ENCODE measurements at regions not wholly inside any gene's neighbourhood (a gene's known extent, or its start where the extent isn't known, plus 50 kb on each side); places are given as distances from the start of the nearest gene placed in this dataset.
"Not testable (repeated sequence)": the region's sequence is repeated elsewhere in the genome, so short reads cannot be mapped to it uniquely, and the experiment has no call there.

DNA sequence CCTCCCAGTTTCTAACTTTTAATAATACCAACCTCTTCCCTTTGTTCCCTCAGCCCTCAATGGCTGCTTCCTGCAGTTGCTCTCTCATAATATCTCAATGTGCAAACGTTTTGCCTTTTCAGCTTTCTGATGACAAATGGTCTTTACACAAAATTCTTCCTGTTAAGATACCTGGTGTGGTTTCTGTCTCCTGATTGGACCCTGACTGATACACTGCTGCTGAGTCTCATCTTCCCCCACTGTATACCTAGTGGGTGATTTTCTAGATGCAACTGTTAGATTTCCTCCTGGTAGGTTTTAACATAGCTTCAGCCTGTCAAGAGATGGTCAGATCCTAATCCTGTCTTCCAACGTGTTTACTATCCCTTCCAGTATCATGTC is 147.9 kb upstream of the TOP1 start:
- no peaks in the 10 kb centered on the region for H3K4me1 ChIP-seq

GRCh38 chr20:40882152-40882551 is 146.5 kb upstream of the TOP1 start:
- Histone ChIP-seq H3K27ac (no peak overlapping the region), H3K9me3 (peaks cover 0 to 12% of the 10 kb centered on the region in 2 donors), H3K4me3 (no peak overlapping the region), H3K4me1 (no peaks in the 10 kb centered on the region), H3K36me3 (no peaks in the 10 kb centered on the region), H3K27me3 (no peaks in the 10 kb centered on the region)
- no peak for TF ChIP-seq CTCF (IDR thresholded peaks at IDR 0.05)
- no peak for DNase-seq (ENCODE audit: low spot score)

More for the DNA sequence above, 147.9 kb upstream of the TOP1 start:
- TF ChIP-seq CTCF (IDR thresholded peaks at IDR 0.05) = no peak
- no peak overlapping the region for H3K27ac ChIP-seq
- no peak overlapping the region for H3K4me3 ChIP-seq
- DNase-seq (ENCODE audit: low spot score) = no peak
- no peaks in the 10 kb centered on the region for H3K27me3 ChIP-seq
- H3K9me3 ChIP-seq = peaks cover 0 to 12% of the 10 kb centered on the region in 2 donors
- no peaks in the 10 kb centered on the region for H3K36me3 ChIP-seq

DNA sequence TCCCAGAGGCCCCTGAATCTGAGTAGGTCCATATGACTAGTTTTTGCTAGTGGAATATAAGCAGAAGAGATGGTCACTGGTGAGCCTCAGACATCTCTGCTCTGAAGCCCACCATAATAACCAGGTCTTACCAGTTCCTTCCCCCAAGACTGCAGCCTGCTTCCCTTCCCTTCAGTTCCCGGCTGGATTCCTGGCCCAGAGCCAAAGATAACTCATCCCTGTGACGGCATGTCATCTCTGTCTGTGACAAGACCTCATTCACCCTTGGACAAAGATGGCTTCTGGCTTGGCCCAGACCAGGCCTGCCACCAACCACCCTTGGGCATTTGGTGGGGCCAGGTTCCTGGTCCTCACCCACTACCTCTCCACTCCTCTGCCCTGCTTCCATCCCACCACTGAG is 145.5 kb upstream of the TOP1 start:
- Histone ChIP-seq H3K27ac (no peak overlapping the region), H3K4me1 (no peaks in the 10 kb centered on the region), H3K4me3 (no peak overlapping the region), H3K9me3 (peaks cover 0 to 12% of the 10 kb centered on the region in 2 donors), H3K27me3 (no peaks in the 10 kb centered on the region), H3K36me3 (no peaks in the 10 kb centered on the region)
- no peak for DNase-seq (ENCODE audit: low spot score)
- TF ChIP-seq CTCF (IDR thresholded peaks at IDR 0.05) = no peak

- H3K9me3 ChIP-seq = no peaks in the 10 kb centered on the region
- H3K4me1 ChIP-seq = no peaks in the 10 kb centered on the region
- no peak for TF ChIP-seq CTCF (IDR thresholded peaks at IDR 0.05)
- DNase-seq (ENCODE audit: low spot score) = no peak
- no peak overlapping the region for H3K27ac ChIP-seq
- H3K4me3 ChIP-seq = no peak overlapping the region
- H3K36me3 ChIP-seq = no peaks in the 10 kb centered on the region
- no peaks in the 10 kb centered on the region for H3K27me3 ChIP-seq
Observed at GRCh38 chr20:40887105-40887504, 141.5 kb upstream of the TOP1 start.

DNA sequence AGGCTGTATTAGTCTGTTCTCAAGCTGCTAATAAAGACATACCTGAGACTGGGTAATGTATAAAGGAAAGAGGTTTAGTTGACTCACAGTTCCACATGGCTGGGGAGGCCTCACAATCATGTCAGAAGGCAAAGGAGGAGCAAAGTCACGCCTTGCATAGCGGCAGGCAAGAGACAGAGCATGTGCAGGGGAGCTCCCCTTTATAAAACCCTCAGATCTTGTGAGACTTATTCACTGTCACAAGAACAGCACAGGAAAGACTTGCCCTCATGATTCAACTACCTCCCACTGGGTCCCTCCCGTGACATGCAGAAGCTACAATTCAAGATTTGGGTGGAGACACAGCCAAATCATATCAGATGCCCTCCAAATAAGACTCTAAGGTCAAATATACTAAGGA is 139.4 kb upstream of the TOP1 start:
- H3K4me3 ChIP-seq; H3K4me1 ChIP-seq; H3K27me3 ChIP-seq; H3K36me3 ChIP-seq; H3K9me3 ChIP-seq; H3K27ac ChIP-seq; DNase-seq (ENCODE audit: low spot score): not testable (repeated sequence)

DNA sequence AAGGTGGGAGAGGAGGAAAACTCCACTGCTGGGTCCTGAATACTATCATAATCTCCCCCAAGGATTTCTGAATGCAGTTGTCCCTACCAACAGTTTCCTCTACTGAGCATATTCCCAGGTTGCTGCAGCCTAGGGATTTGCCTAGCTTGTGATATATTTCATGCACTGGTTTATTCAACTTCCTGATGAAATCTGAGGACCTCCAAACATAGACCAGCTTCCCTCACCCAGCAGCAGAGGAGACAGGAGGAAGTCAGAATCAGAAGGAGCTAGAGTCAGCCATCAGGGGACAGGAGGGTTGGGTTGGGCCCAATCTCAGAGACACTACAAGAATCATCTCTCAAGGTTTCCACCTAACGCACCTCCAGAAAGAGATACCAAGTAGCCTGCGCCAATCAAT is 138.4 kb upstream of the TOP1 start:
- Histone ChIP-seq H3K36me3 (no peaks in the 10 kb centered on the region), H3K27ac (no peak overlapping the region), H3K4me1 (no peaks in the 10 kb centered on the region), H3K27me3 (no peaks in the 10 kb centered on the region), H3K9me3 (no peaks in the 10 kb centered on the region), H3K4me3 (no peak overlapping the region)
- DNase-seq (ENCODE audit: low spot score) = no peak
- TF ChIP-seq CTCF (IDR thresholded peaks at IDR 0.05) = no peak

Data from right atrium auricular region (tissue), 2 donors.